OCI-LY7 (cell line): ENCODE measurements at regions not wholly inside any gene's neighbourhood (a gene's known extent, or its start where the extent isn't known, plus 50 kb on each side); places are given as distances from the start of the nearest gene placed in this dataset.

ENCODE experiments used
- BruUV-seq: library from RNA; stranded (reverse); fragments of 400-500 nt; replicated peaks from 2 replicates; lab custom pipeline; 2021; lab: Mats Ljungman, UMichigan
- CTCF ChIA-PET: fragments of 300-600 bp; sonication (Branson Sonifier 250); formaldehyde crosslinking; loops from one replicate; lab custom pipeline; 2022; ENCODE audit warnings: antibody characterized with exemption; ENCODE audit not compliant: unreplicated experiment; lab: Charles Lee
- POLR2A ChIA-PET: fragments of 300-600 bp; sonication (Branson Sonifier 250); formaldehyde crosslinking; loops from one replicate; lab custom pipeline; 2022; ENCODE audit warnings: antibody characterized with exemption; lab: Charles Lee
- DNase-seq: peaks from one replicate; pipeline ENCODE4 v3.0.0-alpha.2; 2015; ENCODE audit warnings: low spot score
- H2AFZ ChIP-seq: fragments of 200-600 bp; sonication (generic), shearing (Covaris generic); 2 replicates; pipeline ENCODE4 v1.6.1; 2014; ENCODE audit warnings: mild to moderate bottlenecking, antibody characterized with exemption, low read length, moderate library complexity
- H3K27ac ChIP-seq: fragments of 200-600 bp; sonication (generic); 2 replicates; pipeline ENCODE4 v1.5.1; 2014; ENCODE audit warnings: mixed run types, low read depth, mild to moderate bottlenecking, moderate library complexity, low read length, inconsistent platforms; ENCODE audit not compliant: poor library complexity, severe bottlenecking
- H3K36me3 ChIP-seq: fragments of 200-600 bp; sonication (generic); 2 replicates; pipeline ENCODE4 v1.6.1; 2014; ENCODE audit warnings: mild to moderate bottlenecking, antibody characterized with exemption, low read length, moderate library complexity, mixed read lengths; ENCODE audit not compliant: insufficient read depth
- H3K4me1 ChIP-seq: fragments of 200-600 bp; sonication (generic); 2 replicates; pipeline ENCODE4 v1.5.1; 2014; ENCODE audit warnings: mild to moderate bottlenecking, low read length; ENCODE audit not compliant: insufficient read depth, poor library complexity, severe bottlenecking
- H3K4me2 ChIP-seq: fragments of 200-600 bp; sonication (generic); 2 replicates; pipeline ENCODE4 v1.6.1; 2014; ENCODE audit warnings: mild to moderate bottlenecking, low read length
- H3K4me3 ChIP-seq: fragments of 200-600 bp; sonication (generic); 2 replicates; pipeline ENCODE4 v1.5.1; 2014; ENCODE audit warnings: mild to moderate bottlenecking, low read depth, low read length; ENCODE audit not compliant: poor library complexity, severe bottlenecking
- H3K79me2 ChIP-seq: fragments of 200-600 bp; sonication (generic); 2 replicates; pipeline ENCODE4 v1.6.1; 2016; ENCODE audit warnings: low read depth, mild to moderate bottlenecking, low read length, moderate library complexity, mixed read lengths; ENCODE audit not compliant: insufficient read depth
- H3K9me2 ChIP-seq: fragments of 200-600 bp; sonication (generic); 2 replicates; pipeline ENCODE4 v1.6.1; 2016; ENCODE audit warnings: mild to moderate bottlenecking, low read length, mixed read lengths; ENCODE audit not compliant: insufficient read depth
- H3K9me3 ChIP-seq: fragments of 200-600 bp; sonication (generic); 2 replicates; pipeline ENCODE4 v1.6.1; 2014; ENCODE audit warnings: mild to moderate bottlenecking, mixed run types, low read length, mixed read lengths
- H4K20me1 ChIP-seq: fragments of 200-600 bp; sonication (generic); 2 replicates; pipeline ENCODE4 v1.6.1; 2014; ENCODE audit warnings: mild to moderate bottlenecking, antibody characterized with exemption, low read length, moderate library complexity, mixed read lengths; ENCODE audit not compliant: insufficient read depth
- CTCF ChIP-seq: fragments of 200-600 bp; sonication (generic); conservative IDR thresholded peaks from 2 replicates; pipeline ENCODE4 v1.5.1; 2014; ENCODE audit warnings: mild to moderate bottlenecking, antibody characterized with exemption, low read length, moderate library complexity, mixed read lengths
- EZH2phosphoT487 ChIP-seq: fragments of 200-600 bp; sonication (generic); IDR thresholded peaks from 2 replicates; pipeline ENCODE4 v1.6.1; 2018; ENCODE audit warnings: low read depth, borderline replicate concordance, mild to moderate bottlenecking, mixed run types, antibody characterized with exemption, low read length, moderate library complexity, mixed read lengths
- intact Hi-C: fragments of 100-400 bp; cut with micrococcal nuclease; formaldehyde crosslinking; loops from one replicate; pipeline ENCODE4 v1.10.0; 2022; ENCODE audit not compliant: unreplicated experiment

GRCh38 chrX:39333451-39333850 lies 532.2 kb downstream of the MID1IP1 start:
- no peaks in the 10 kb centered on the region for H3K9me3 ChIP-seq
- no TSS peak for BruUV-seq
- H3K9me2 ChIP-seq = no peaks in the 10 kb centered on the region
- intact Hi-C loops = no loop called here
- H4K20me1 ChIP-seq = no peaks in the 10 kb centered on the region
- no peaks in the 10 kb centered on the region for H3K79me2 ChIP-seq
- TF ChIP-seq EZH2phosphoT487 (no peak), CTCF (no peak)
- H3K4me2 ChIP-seq = no peak overlapping the region
- ChIA-PET POLR2A (no interaction called here), CTCF (no interaction called here)
- H2AFZ ChIP-seq = no peak overlapping the region
- no peak for DNase-seq
- no peaks in the 10 kb centered on the region for H3K36me3 ChIP-seq
- no peak overlapping the region for H3K4me3 ChIP-seq
- H3K27ac ChIP-seq = no peak overlapping the region
- no peaks in the 10 kb centered on the region for H3K4me1 ChIP-seq

GRCh38 chrX:39335513-39336235 lies 534.4 kb downstream of the MID1IP1 start:
- Histone ChIP-seq H3K4me1 (no peaks in the 10 kb centered on the region), H3K79me2 (no peaks in the 10 kb centered on the region), H4K20me1 (no peaks in the 10 kb centered on the region), H3K4me2 (no peak overlapping the region), H3K27ac (no peak overlapping the region), H3K9me2 (no peaks in the 10 kb centered on the region), H3K36me3 (no peaks in the 10 kb centered on the region), H2AFZ (no peak overlapping the region), H3K9me3 (no peaks in the 10 kb centered on the region), H3K4me3 (no peak overlapping the region)
- DNase-seq = no peak
- intact Hi-C loops = no loop called here
- no peak for TF ChIP-seq CTCF
- TF ChIP-seq EZH2phosphoT487 = no peak
- BruUV-seq = no TSS peak
- CTCF ChIA-PET = no interaction called here
- POLR2A ChIA-PET = no interaction called here

GRCh38 chrX:39336671-39337311 lies 535.5 kb downstream of the MID1IP1 start:
- Histone ChIP-seq H3K79me2 (no peaks in the 10 kb centered on the region), H3K27ac (no peak overlapping the region), H2AFZ (no peak overlapping the region), H3K4me2 (no peak overlapping the region), H3K9me3 (no peaks in the 10 kb centered on the region), H3K9me2 (no peaks in the 10 kb centered on the region), H3K4me3 (no peak overlapping the region), H3K36me3 (no peaks in the 10 kb centered on the region), H3K4me1 (no peaks in the 10 kb centered on the region), H4K20me1 (no peaks in the 10 kb centered on the region)
- no peak for TF ChIP-seq EZH2phosphoT487
- TF ChIP-seq CTCF = no peak
- DNase-seq = no peak
- CTCF ChIA-PET = no interaction called here
- no TSS peak for BruUV-seq
- intact Hi-C loops = no loop called here
- POLR2A ChIA-PET = no interaction called here
